Stimulated activated CD4-positive, alpha-beta T cell treated with anti-CD3 and anti-CD28 coated beads, Interleukin-4, amount 100 ng/mL, for 4 hours (primary cell): ENCODE measurements at regions not wholly inside any gene's neighbourhood (a gene's known extent, or its start where the extent isn't known, plus 50 kb on each side); places are given as distances from the start of the nearest gene placed in this dataset.
"Not testable (repeated sequence)": the region's sequence is repeated elsewhere in the genome, so short reads cannot be mapped to it uniquely, and the experiment has no call there.

ENCODE experiments used
- DNase-seq, 2 experiments: peaks; one replicate each; pipeline ENCODE4 v3.0.0-alpha.2; 2020

GRCh38 chr5:57653636-57654290 lies 171.2 kb upstream of the ACTBL2 start:
- no peak for DNase-seq

DNA sequence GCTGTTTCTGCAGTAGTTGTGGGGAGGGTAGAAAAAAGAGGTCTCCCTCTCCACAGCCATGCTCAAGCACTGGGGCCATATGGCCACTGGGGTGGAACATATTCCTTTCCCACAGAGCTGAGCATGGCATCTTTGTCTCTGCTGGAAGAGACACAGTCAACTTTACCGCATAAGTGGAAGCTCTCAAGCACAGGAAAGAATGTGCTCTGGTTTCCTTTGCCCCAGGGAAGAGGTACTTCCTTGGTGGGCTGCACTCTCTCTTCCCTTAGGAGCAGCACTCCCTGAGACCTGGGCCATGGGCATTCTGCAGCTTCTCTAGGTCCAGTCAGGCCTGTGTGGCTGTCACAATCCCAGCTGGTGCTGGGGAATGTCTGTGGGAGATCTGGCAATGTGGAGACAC lies 168.5 kb upstream of the ACTBL2 start:
- DNase-seq: no peak

DNA sequence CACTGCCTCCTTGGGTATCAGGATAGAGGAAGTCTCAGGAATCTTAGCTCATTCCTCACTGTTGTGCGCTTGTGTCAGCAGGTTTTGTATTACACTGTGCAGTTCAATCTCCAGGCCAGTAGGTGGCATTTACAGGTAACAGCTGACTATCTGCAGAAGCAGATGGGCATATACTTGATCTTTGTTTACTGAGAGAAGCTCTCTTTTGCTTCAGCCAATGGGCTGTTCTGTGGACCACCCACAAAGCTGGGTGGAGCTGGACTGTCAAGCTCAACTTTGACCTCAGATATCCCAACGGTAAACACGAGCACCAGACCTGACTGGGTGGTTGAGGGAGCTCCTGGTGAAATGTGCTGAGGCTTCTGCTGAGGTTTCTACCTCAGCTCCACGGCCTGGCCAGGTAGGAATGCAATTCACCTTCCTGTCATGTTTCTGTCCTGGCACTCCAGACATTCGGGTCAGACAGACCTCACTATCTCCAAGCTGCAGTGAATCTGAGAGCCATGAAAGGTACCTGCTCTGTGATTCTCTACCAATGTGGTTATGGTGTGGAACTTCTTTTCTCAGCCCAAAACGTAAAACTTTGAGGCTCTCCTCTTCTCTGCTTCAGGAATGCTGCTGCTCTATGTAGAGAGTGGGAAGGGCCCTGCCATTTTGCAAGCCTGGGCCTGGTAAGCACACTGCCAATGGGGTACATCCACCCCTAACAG lies 167.9 kb upstream of the ACTBL2 start:
- DNase-seq: peak; percentile 1 to 4

DNA sequence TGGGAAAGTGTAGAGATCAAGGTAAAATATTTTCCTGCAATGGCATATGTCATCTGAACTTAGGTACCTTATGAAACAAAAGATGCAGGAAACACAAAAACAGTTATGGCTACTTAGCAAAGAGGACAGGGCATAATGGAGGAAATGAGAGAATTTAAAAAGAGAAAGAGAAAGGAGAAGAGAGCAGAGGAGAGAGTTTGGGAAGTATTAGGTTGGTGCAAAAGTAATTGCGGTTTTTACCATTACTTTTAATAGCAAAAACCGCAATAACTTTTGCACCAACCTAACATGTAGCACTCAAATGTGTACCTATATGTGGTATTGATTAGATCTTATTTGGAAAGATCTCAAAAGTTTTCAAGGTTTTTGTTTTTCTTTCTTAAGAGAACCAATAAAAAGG lies 160.1 kb upstream of the ACTBL2 start:
- DNase-seq: no peak

GRCh38 chr5:57642066-57642465 lies 159.5 kb upstream of the ACTBL2 start:
- no peak for DNase-seq

GRCh38 chr5:57635146-57635777 lies 152.7 kb upstream of the ACTBL2 start:
- DNase-seq: no peak

- no peak for DNase-seq
These were observed 150.3 kb upstream of the ACTBL2 start for GRCh38 chr5:57632937-57633336.

DNA sequence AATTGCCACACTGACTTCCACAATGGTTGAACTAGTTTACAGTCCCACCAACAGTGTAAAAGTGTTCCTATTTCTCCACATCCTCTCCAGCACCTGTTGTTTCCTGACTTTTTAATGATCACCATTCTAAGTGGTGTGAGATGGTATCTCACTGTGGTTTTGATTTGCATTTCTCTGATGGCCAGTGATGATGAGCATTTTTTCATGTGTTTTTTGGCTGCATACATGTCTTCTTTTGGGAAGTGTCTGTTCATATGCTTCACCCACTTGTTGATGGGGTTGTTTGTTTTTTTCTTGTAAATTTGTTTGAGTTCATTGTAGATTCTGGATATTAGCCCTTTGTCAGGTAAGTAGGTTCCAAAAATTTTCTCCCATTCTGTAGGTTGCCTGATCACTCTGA lies 148.5 kb upstream of the ACTBL2 start:
- DNase-seq: not testable (repeated sequence)

GRCh38 chr5:57627661-57628060 lies 145.1 kb upstream of the ACTBL2 start:
- DNase-seq: no peak

DNA sequence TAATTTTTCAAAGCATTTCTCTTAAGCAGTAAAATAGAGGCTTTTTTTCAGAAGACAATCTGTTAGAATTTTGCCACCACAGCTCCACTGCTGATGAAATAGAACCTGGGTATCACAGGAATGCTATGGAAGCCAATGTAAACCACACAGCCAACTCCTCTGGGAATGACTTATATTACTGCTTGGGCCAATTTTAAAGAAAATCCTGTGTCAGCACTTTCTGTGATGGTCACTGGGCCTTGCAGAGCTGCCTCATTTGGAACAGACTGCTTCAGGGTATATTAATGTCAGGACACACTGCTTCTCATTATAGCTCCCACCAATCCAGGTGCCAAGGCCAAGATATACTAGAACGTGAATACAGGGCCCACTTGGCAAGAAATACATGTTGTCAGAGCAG lies 144.1 kb upstream of the ACTBL2 start:
- DNase-seq: no peak

DNA sequence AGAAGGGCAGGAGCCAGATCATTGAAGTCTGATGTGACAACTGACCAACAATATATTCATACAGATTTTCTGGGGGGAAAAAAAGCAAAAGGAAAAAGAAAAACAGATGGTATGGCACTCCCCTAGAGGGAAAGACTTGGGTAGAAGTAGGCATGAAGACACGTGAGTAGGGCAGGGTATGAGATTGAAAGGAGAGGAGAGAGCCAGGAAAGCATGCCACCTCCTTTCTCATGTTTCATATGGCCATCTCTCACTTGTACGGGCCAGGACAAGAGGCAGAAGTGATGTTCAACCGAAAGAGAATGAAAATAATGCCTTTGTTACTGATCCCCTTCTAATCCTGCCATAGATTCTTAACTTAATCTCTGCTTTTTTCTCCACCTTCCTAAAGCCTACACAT lies 139.0 kb upstream of the ACTBL2 start:
- DNase-seq: no peak

DNA sequence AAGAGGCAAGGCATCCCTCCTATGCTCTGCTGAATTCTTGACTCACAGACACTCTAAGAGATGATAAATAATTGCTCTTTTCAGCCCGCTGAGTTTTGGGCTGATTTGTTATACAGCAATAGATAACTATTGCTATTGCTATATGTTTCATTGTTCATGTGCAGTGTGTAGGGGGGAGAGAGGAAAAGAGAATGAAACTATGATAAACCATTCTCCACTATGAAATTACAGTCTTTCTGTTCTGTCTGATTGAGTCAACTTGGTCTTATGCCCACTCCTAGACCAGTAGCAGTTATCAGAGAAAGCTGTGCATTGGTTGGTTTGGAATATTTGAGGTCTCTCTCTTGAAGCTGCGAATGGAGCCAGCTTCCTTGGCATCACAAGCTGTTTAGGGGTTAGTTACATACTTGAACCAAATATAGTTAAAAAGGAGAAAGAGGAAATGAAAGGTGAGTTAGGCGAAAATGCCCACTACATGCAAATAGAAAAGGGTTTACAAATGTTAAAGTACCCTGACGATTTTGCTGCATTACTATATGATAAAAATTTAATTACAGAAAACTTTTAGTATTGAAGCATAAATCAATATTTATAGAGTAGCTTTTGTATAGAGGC lies 136.3 kb upstream of the ACTBL2 start:
- no peak for DNase-seq

- DNase-seq: no peak
These were observed 131.1 kb upstream of the ACTBL2 start for GRCh38 chr5:57613741-57614140.

- no peak for DNase-seq
These were observed 128.6 kb upstream of the ACTBL2 start for GRCh38 chr5:57611177-57611576.

DNA sequence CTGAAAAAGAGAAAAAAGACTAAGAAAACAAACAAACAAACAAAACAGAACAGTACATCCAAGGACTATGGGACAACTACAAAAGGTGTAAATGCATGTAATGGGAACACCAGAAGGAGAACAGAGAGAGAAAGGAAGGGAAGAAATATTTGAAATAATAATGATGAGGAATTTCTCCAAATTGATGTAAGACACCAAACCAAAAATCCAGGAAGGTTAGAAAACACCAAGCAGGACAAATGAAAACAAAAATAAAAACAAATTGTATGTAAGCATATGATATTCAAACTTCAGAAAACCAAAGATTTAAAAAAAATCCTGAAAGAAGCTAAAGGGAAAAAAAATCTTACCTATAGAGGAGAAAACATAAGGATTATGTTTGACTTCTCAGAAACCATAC lies 125.9 kb upstream of the ACTBL2 start:
- DNase-seq: no peak

GRCh38 chr5:57601996-57602395 lies 119.4 kb upstream of the ACTBL2 start:
- no peak for DNase-seq

DNA sequence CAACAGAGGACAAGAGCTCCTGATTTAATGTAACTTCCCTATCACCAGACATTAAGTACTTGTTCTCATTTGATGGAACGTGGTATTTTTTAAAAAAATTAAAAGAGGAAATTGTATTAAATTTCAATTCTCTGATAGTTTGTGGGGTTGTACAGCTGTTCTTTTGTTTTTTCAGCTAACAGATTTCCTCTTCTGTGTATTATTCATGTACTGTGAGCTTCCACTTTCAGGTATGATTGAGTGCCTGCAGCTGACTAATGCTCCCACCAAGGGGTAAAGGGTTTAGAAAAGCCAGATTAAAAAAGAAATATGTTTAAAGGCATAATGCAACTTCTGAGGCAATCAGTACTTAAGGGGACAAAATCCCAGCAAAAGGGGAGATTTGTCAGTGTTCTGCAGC lies 117.7 kb upstream of the ACTBL2 start:
- DNase-seq: no peak

- no peak for DNase-seq
These were observed 116.1 kb upstream of the ACTBL2 start for GRCh38 chr5:57598756-57599155.

- DNase-seq: no peak
These were observed 115.5 kb upstream of the ACTBL2 start for GRCh38 chr5:57598097-57598496.

GRCh38 chr5:57595523-57595991 lies 112.9 kb upstream of the ACTBL2 start:
- DNase-seq: no peak

DNA sequence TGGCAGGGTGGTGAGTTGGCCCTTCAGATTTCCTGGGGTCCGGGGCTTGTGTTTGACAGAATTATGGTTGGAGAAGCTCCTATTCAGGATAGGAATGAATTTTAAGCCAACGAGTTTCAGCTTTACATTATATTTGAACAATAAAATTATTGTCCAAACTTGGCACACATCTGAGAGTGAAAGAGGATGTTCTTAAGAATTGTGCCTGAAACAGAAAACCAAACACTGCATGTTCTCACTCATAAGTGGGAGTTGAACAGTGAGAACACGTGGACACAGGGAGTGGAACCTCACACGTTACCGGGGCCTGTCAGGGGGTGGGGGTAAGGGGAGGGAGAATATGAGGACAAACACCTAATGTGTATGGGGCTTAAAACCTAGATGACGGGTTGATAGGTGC lies 111.8 kb upstream of the ACTBL2 start:
- DNase-seq: no peak

DNA sequence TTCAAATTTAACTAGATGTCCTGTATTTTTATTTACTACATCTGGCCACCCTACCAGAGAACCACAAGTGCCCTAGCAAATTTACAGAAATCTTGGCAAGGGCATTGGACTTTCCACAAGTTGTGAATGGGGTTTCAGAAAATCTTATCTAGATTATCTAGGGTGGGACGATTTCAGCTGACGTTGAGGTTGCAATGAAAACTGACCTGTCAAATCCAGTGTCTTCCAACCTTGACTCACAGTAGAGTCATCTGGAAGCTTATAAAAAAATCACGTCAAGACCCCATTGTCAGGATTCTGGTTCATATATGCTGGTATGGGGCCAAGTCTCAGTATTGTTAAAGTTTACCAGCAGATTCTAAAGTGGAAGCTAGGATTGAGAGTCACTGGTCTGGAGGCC lies 109.6 kb upstream of the ACTBL2 start:
- no peak for DNase-seq

- no peak for DNase-seq
These were observed 104.0 kb upstream of the ACTBL2 start for GRCh38 chr5:57586649-57587048.

DNA sequence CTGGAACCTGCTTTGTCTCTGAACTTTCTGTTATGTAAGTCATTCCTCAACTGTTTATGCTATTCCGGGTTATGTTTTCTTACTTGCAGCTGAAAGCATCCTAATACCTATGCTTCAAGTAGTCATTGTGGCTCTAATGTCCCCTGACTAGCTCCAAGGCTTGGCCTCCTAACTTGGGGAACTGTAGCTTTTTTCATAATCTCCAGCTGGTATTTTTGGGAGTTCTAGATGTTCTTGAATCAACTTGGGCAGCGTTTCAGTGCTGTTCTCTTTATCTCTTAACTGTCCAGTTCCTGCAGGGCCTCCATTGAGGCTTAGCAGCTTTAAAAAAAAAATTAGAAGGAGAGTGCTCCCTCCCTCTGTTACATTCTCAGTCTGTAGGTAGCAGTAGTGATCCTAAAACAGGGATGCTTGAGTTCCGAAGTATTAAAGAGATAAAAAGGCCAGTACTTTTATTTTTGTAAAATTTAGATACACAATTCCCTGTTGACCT lies 100.0 kb upstream of the ACTBL2 start:
- no peak for DNase-seq
